ENCODE measurements at regions not wholly inside any gene's neighbourhood (a gene's known extent, or its start where the extent isn't known, plus 50 kb on each side); places are given as distances from the start of the nearest gene placed in this dataset.

- DNase-seq (ENCODE audit: low spot score in 2 of 2), result peak in 1 of 2 donors; percentile 17
- WGBS, 2 donors, result 87 to 93% methylated on average over 3 of the region's 3 CpGs
- intact Hi-C loops (cut with DNase I; ENCODE audit: low total_unique reads), result no loop called here
These were observed 171.8 kb upstream of the PITX1 start for GRCh38 chr5:135205632-135206349.

GRCh38 chr5:135204151-135204600, 170.1 kb upstream of the PITX1 start:
- no peak overlapping the region for H3K4me3 ChIP-seq (ENCODE audit: low read depth, poor library complexity, severe bottlenecking)
- no peak for TF ChIP-seq POLR2A (IDR thresholded peaks at IDR 0.05)
- no peak for TF ChIP-seq CTCF (IDR thresholded peaks at IDR 0.05)
- intact Hi-C loops (cut with DNase I; ENCODE audit: low total_unique reads), result no loop called here
- DNase-seq (ENCODE audit: low spot score in 2 of 2), result no peak
- 53 to 54% methylated on average over 1 of the region's 1 CpG for WGBS, 2 donors

More at GRCh38 chr5:135205632-135206349, 171.8 kb upstream of the PITX1 start:
- H3K4me3 ChIP-seq (ENCODE audit: low read depth, poor library complexity, severe bottlenecking), result no peak overlapping the region
- no peak for TF ChIP-seq CTCF (IDR thresholded peaks at IDR 0.05)
- TF ChIP-seq POLR2A (IDR thresholded peaks at IDR 0.05), result no peak

GRCh38 chr5:135203593-135204036, 169.6 kb upstream of the PITX1 start:
- intact Hi-C loops (cut with DNase I; ENCODE audit: low total_unique reads), result no loop called here
- TF ChIP-seq CTCF (IDR thresholded peaks at IDR 0.05) (no peak), POLR2A (IDR thresholded peaks at IDR 0.05) (no peak)
- 74 to 80% methylated on average over 4 of the region's 4 CpGs for WGBS, 2 donors
- no peak for DNase-seq (ENCODE audit: low spot score in 2 of 2)
- no peak overlapping the region for H3K4me3 ChIP-seq (ENCODE audit: low read depth, poor library complexity, severe bottlenecking)

GRCh38 chr5:135203019-135203418, 169.0 kb upstream of the PITX1 start:
- no peak for DNase-seq (ENCODE audit: low spot score in 2 of 2)
- intact Hi-C loops (cut with DNase I; ENCODE audit: low total_unique reads), result no loop called here
- 95 to 97% methylated on average over 2 of the region's 2 CpGs for WGBS, 2 donors
- no peak overlapping the region for H3K4me3 ChIP-seq (ENCODE audit: low read depth, poor library complexity, severe bottlenecking)
- TF ChIP-seq POLR2A (IDR thresholded peaks at IDR 0.05) (no peak), CTCF (IDR thresholded peaks at IDR 0.05) (no peak)

- intact Hi-C loops (cut with DNase I; ENCODE audit: low total_unique reads), result no loop called here
- TF ChIP-seq CTCF (IDR thresholded peaks at IDR 0.05) (no peak), POLR2A (IDR thresholded peaks at IDR 0.05) (no peak)
- WGBS, 2 donors, result 72 to 82% methylated on average over 1 of the region's 1 CpG
- H3K4me3 ChIP-seq (ENCODE audit: low read depth, poor library complexity, severe bottlenecking), result no peak overlapping the region
- no peak for DNase-seq (ENCODE audit: low spot score in 2 of 2)
These were observed 165.9 kb upstream of the PITX1 start for GRCh38 chr5:135199919-135200318.

All from lower leg skin (tissue), 4 donors.